Lung (tissue), 11 donors: ENCODE measurements at regions not wholly inside any gene's neighbourhood (a gene's known extent, or its start where the extent isn't known, plus 50 kb on each side); places are given as distances from the start of the nearest gene placed in this dataset.
A peak's percentile ranks its signal among the peaks of the same experiment; 100 is the strongest.

Experiments used
- ATAC-seq: fragments of 200-7000 bp; cut with Tn5 transposase; one replicate; pipeline ENCODE4 v1.9.1; 2020; ENCODE audit warnings: moderate number of reproducible peaks; ENCODE audit not compliant: insufficient read depth, low FRiP score
- DNase-seq, 3 donors: peaks; one replicate each; pipeline ENCODE4 v3.0.0-alpha.2; 2013 to 2017
- H3K27ac ChIP-seq, 2 donors: one replicate each; pipeline ENCODE4 v1.5.1; 2013; ENCODE audit warnings: mild to moderate bottlenecking in 2 of 2, moderate library complexity in 2 of 2, control low read depth in 1 of 2, inconsistent platforms in 1 of 2, low read depth in 1 of 2, low read length in 1 of 2
- H3K27me3 ChIP-seq, 3 donors: one replicate each; pipeline ENCODE4 v1.5.1; 2013; ENCODE audit warnings: low read length in 2 of 3; ENCODE audit not compliant: control insufficient read depth in 3 of 3, insufficient read depth in 3 of 3
- H3K36me3 ChIP-seq, 4 donors: one replicate each; pipeline ENCODE4 v1.5.1; 2013; ENCODE audit warnings: low read length in 4 of 4, mild to moderate bottlenecking in 1 of 4, moderate library complexity in 1 of 4; ENCODE audit not compliant: control insufficient read depth in 4 of 4, insufficient read depth in 4 of 4
- H3K4me1 ChIP-seq, 5 donors: one replicate each; pipeline ENCODE4 v1.5.1; 2013; ENCODE audit warnings: low read length in 5 of 5, mild to moderate bottlenecking in 2 of 5, moderate library complexity in 1 of 5; ENCODE audit not compliant: control insufficient read depth in 5 of 5, insufficient read depth in 5 of 5
- H3K4me3 ChIP-seq: one replicate; pipeline ENCODE4 v1.5.1; 2013; ENCODE audit warnings: mild to moderate bottlenecking, control low read depth, moderate library complexity
- H3K9ac ChIP-seq, 2 donors: one replicate each; pipeline ENCODE4 v1.5.1; 2013; ENCODE audit warnings: low read length in 2 of 2, control low read depth in 1 of 2; ENCODE audit not compliant: insufficient read depth in 1 of 2
- H3K9me3 ChIP-seq, 4 donors: one replicate each; pipeline ENCODE4 v1.5.1; 2013; ENCODE audit warnings: low read length in 3 of 4, mild to moderate bottlenecking in 1 of 4, moderate library complexity in 1 of 4; ENCODE audit not compliant: control insufficient read depth in 4 of 4, insufficient read depth in 3 of 4
- CTCF ChIP-seq: IDR thresholded peaks from 2 replicates; pipeline ENCODE4 v1.5.1; 2012; ENCODE audit warnings: mild to moderate bottlenecking; ENCODE audit errors: control extremely low read depth, extremely low read depth
- WGBS, 2 donors: extraction: QIAGEN DNeasy Blood & Tissue Kit; methylation state at CpG; one replicate each; pipeline ENCODE4 v1.1.7; 2013; 5-methylcytosine and 5-hydroxymethylcytosine counted together
- donor health status: control.
- donor health status: control.
- donor health status: Bipolar disorder and iron deficiency.
- donor health status: healthy.
- donor health status: DM: yes; HTN: yes; CAD: no.

- Histone ChIP-seq H3K36me3 (no peaks in the 10 kb centered on the region), H3K27ac (no peak overlapping the region)
- no peak for DNase-seq
These were observed 609.5 kb upstream of the VRK2 start for GRCh38 chr2:57437077-57437476.

GRCh38 chr2:57440437-57440836, 606.2 kb upstream of the VRK2 start:
- DNase-seq (no peak), ATAC-seq (no peak)
- H3K9me3 ChIP-seq: no peaks in the 10 kb centered on the region
- H3K4me3 ChIP-seq: no peak overlapping the region
- no peaks in the 10 kb centered on the region for H3K36me3 ChIP-seq
- H3K4me1 ChIP-seq: no peaks in the 10 kb centered on the region
- no peak overlapping the region for H3K27ac ChIP-seq
- WGBS, 2 donors: 92 to 95% methylated on average over 1 of the region's 1 CpG
- no peaks in the 10 kb centered on the region for H3K27me3 ChIP-seq
- no peak overlapping the region for H3K9ac ChIP-seq
- TF ChIP-seq CTCF: no peak

More at GRCh38 chr2:57437077-57437476, 609.5 kb upstream of the VRK2 start:
- WGBS, 2 donors: 42 to 77% methylated on average over 1 of the region's 1 CpG
- Histone ChIP-seq H3K9ac (no peak overlapping the region), H3K4me3 (no peak overlapping the region), H3K27me3 (no peaks in the 10 kb centered on the region), H3K9me3 (no peaks in the 10 kb centered on the region), H3K4me1 (no peaks in the 10 kb centered on the region)
- ATAC-seq: no peak
- TF ChIP-seq CTCF: no peak

- ATAC-seq (no peak), DNase-seq (no peak)
- H3K4me1 ChIP-seq: no peaks in the 10 kb centered on the region
- no peak overlapping the region for H3K9ac ChIP-seq
- TF ChIP-seq CTCF: no peak
- no peaks in the 10 kb centered on the region for H3K36me3 ChIP-seq
- no peaks in the 10 kb centered on the region for H3K9me3 ChIP-seq
- no peak overlapping the region for H3K27ac ChIP-seq
- no peak overlapping the region for H3K4me3 ChIP-seq
- no peaks in the 10 kb centered on the region for H3K27me3 ChIP-seq
- WGBS, 2 donors: 71 to 78% methylated on average over 2 of the region's 2 CpGs
These were observed 603.5 kb upstream of the VRK2 start for GRCh38 chr2:57443086-57443485.

- Histone ChIP-seq H3K9me3 (no peaks in the 10 kb centered on the region), H3K4me3 (no peak overlapping the region), H3K27ac (no peak overlapping the region), H3K4me1 (no peaks in the 10 kb centered on the region), H3K9ac (no peak overlapping the region), H3K27me3 (no peaks in the 10 kb centered on the region), H3K36me3 (no peaks in the 10 kb centered on the region)
- no peak for TF ChIP-seq CTCF
- ATAC-seq (peak; percentile 22), DNase-seq (no peak)
- WGBS, 2 donors: 43 to 66% methylated on average over 5 of the region's 5 CpGs
These were observed 602.6 kb upstream of the VRK2 start for GRCh38 chr2:57443973-57444521.
